IMR-90 (cell line): ENCODE measurements at regions not wholly inside any gene's neighbourhood (a gene's known extent, or its start where the extent isn't known, plus 50 kb on each side); places are given as distances from the start of the nearest gene placed in this dataset.

Source experiments
- ATAC-seq: fragments of 200-7000 bp; cut with Tn5 transposase; 2 replicates; pipeline ENCODE4 v1.9.1; 2020; ENCODE audit warnings: low read depth, mild to moderate bottlenecking, moderate library complexity
- BruUV-seq: library from RNA; stranded (reverse); fragments of 400-500 nt; replicated peaks from 2 replicates; lab custom pipeline; 2021; lab: Mats Ljungman, UMichigan
- CTCF ChIA-PET: fragments of 300-600 bp; formaldehyde crosslinking; extraction: SDS; loops from one replicate; lab custom pipeline; 2021; ENCODE audit warnings: antibody characterized with exemption; lab: Yijun Ruan, JAX
- POLR2A ChIA-PET: fragments of 300-600 bp; sonication (Branson Sonifier 250); formaldehyde crosslinking; loops from one replicate; lab custom pipeline; 2022; ENCODE audit warnings: antibody characterized with exemption; ENCODE audit not compliant: unreplicated experiment; lab: Charles Lee
- DNase-seq: peaks from one replicate; pipeline ENCODE4 v3.0.0; 2013
- H2AFZ ChIP-seq: replicated peaks from 2 replicates; pipeline ENCODE3; 2013; ENCODE audit warnings: low read length, mild to moderate bottlenecking; ENCODE audit not compliant: poor library complexity
- H2AK5ac ChIP-seq: 2 replicates; pipeline ENCODE4 v1.6.1; 2013; ENCODE audit warnings: low read depth, low read length, inconsistent platforms
- H2AK9ac ChIP-seq: replicated peaks from 2 replicates; pipeline ENCODE3; 2013; ENCODE audit warnings: mild to moderate bottlenecking, low read depth, low read length, moderate library complexity; ENCODE audit not compliant: poor library complexity
- H2BK120ac ChIP-seq: 2 replicates; pipeline ENCODE4 v1.6.1; 2013; ENCODE audit warnings: low read depth, low read length, inconsistent platforms
- H2BK15ac ChIP-seq: 3 replicates; pipeline ENCODE4 v1.6.1; 2013; ENCODE audit warnings: low read depth, low read length, inconsistent platforms
- H2BK20ac ChIP-seq: 2 replicates; pipeline ENCODE4 v1.6.1; 2013; ENCODE audit warnings: low read depth, mild to moderate bottlenecking, inconsistent platforms, low read length, moderate library complexity
- H2BK5ac ChIP-seq: 2 replicates; pipeline ENCODE4 v1.6.1; 2013; ENCODE audit warnings: mild to moderate bottlenecking, low read depth, low read length, inconsistent platforms; ENCODE audit not compliant: poor library complexity, severe bottlenecking
- H3K14ac ChIP-seq: replicated peaks from 2 replicates; pipeline ENCODE4 v1.6.1; 2013; ENCODE audit warnings: low read depth, low read length, inconsistent platforms
- H3K18ac ChIP-seq: 2 replicates; pipeline ENCODE4 v1.6.1; 2013; ENCODE audit warnings: low read depth, low read length, control low read depth
- H3K23ac ChIP-seq: 2 replicates; pipeline ENCODE4 v1.6.1; 2013; ENCODE audit warnings: low read depth, low read length, inconsistent platforms
- H3K27ac ChIP-seq: 2 replicates; pipeline ENCODE4 v1.5.1; 2013; ENCODE audit warnings: mild to moderate bottlenecking, control low read depth, low read length; ENCODE audit not compliant: insufficient read depth
- H3K27me3 ChIP-seq: 2 replicates; pipeline ENCODE4 v1.6.1; 2013; ENCODE audit warnings: low read length; ENCODE audit not compliant: control insufficient read depth, insufficient read depth
- H3K36me3 ChIP-seq: 2 replicates; pipeline ENCODE4 v1.6.1; 2013; ENCODE audit warnings: low read length, mixed read lengths; ENCODE audit not compliant: control insufficient read depth, insufficient read depth
- H3K4ac ChIP-seq: 2 replicates; pipeline ENCODE4 v1.6.1; 2013; ENCODE audit warnings: low read depth, low read length, inconsistent platforms
- H3K4me1 ChIP-seq: 2 replicates; pipeline ENCODE4 v1.6.1; 2013; ENCODE audit warnings: low read length, mixed read lengths; ENCODE audit not compliant: control insufficient read depth, insufficient read depth
- H3K4me2 ChIP-seq: 2 replicates; pipeline ENCODE4 v1.6.1; 2013; ENCODE audit warnings: low read depth, mild to moderate bottlenecking, control low read depth, low read length, moderate library complexity
- H3K4me3 ChIP-seq: 2 replicates; pipeline ENCODE4 v1.5.1; 2013; ENCODE audit warnings: low read depth, mild to moderate bottlenecking, control low read depth, low read length, moderate library complexity; ENCODE audit not compliant: insufficient read depth
- H3K56ac ChIP-seq: 2 replicates; pipeline ENCODE4 v1.6.1; 2013; ENCODE audit warnings: low read length, inconsistent platforms; ENCODE audit not compliant: insufficient read depth; ENCODE audit errors: extremely low read depth
- H3K79me1 ChIP-seq, 2 experiments: 2 replicates each; pipeline ENCODE4 v1.6.1; 2013; ENCODE audit warnings: low read length in 2 of 2, inconsistent platforms in 1 of 2, low read depth in 1 of 2
- H3K9ac ChIP-seq: 2 replicates; pipeline ENCODE4 v1.6.1; 2013; ENCODE audit warnings: low read depth, low read length, control low read depth
- H3K9me1 ChIP-seq: 2 replicates; pipeline ENCODE4 v1.6.1; 2013; ENCODE audit warnings: low read length, inconsistent platforms; ENCODE audit not compliant: insufficient read depth
- H3K9me3 ChIP-seq: 2 replicates; pipeline ENCODE4 v1.6.1; 2013; ENCODE audit warnings: low read length; ENCODE audit not compliant: control insufficient read depth, insufficient read depth
- H4K20me1 ChIP-seq: 2 replicates; pipeline ENCODE4 v1.6.1; 2013; ENCODE audit warnings: low read length, inconsistent platforms; ENCODE audit not compliant: insufficient read depth
- H4K5ac ChIP-seq: 2 replicates; pipeline ENCODE4 v1.6.1; 2013; ENCODE audit warnings: mild to moderate bottlenecking, low read depth, low read length, control low read depth
- H4K8ac ChIP-seq, 2 experiments: 2 replicates each; pipeline ENCODE4 v1.6.1; 2013; ENCODE audit warnings: low read depth in 2 of 2, low read length in 2 of 2, control low read depth in 1 of 2, inconsistent platforms in 1 of 2
- H4K91ac ChIP-seq: 2 replicates; pipeline ENCODE4 v1.6.1; 2013; ENCODE audit warnings: low read depth, low read length, inconsistent platforms; ENCODE audit not compliant: insufficient read depth
- BHLHE40 ChIP-seq: fragments of 150-350 bp; IDR thresholded peaks from 2 replicates; pipeline ENCODE4 v1.6.1; 2016; ENCODE audit warnings: mild to moderate bottlenecking, low read depth, low read length
- CEBPB ChIP-seq: IDR thresholded peaks from 2 replicates; pipeline ENCODE4 v1.6.1; 2012; ENCODE audit warnings: low read depth, low read length, improper control_type of control experiment
- CHD1 ChIP-seq: IDR thresholded peaks from 2 replicates; pipeline ENCODE4 v1.6.1; 2012; ENCODE audit warnings: low read depth, low read length, improper control_type of control experiment
- CTCF ChIP-seq: conservative IDR thresholded peaks from 2 replicates; pipeline ENCODE4 v1.5.1; 2012; ENCODE audit warnings: mild to moderate bottlenecking, low read depth, low read length, improper control_type of control experiment
- ELK1 ChIP-seq: fragments of 150-350 bp; IDR thresholded peaks from 2 replicates; pipeline ENCODE4 v1.6.1; 2016; ENCODE audit warnings: low read depth, mild to moderate bottlenecking, low read length, moderate library complexity, borderline replicate concordance
- FOS ChIP-seq: fragments of 150-350 bp; IDR thresholded peaks from 2 replicates; pipeline ENCODE4 v1.6.1; 2016; ENCODE audit warnings: low read depth, low read length
- MAFK ChIP-seq: IDR thresholded peaks from 2 replicates; pipeline ENCODE4 v1.6.1; 2012; ENCODE audit warnings: low read depth, low read length, improper control_type of control experiment
- MAZ ChIP-seq: IDR thresholded peaks from 2 replicates; pipeline ENCODE4 v1.6.1; 2012; ENCODE audit warnings: low read depth, mild to moderate bottlenecking, low read length, improper control_type of control experiment, moderate library complexity, borderline replicate concordance
- MXI1 ChIP-seq: IDR thresholded peaks from 2 replicates; pipeline ENCODE4 v1.6.1; 2012; ENCODE audit warnings: low read depth, mild to moderate bottlenecking, low read length, moderate library complexity, borderline replicate concordance
- NFE2L2 ChIP-seq: fragments of 150-350 bp; IDR thresholded peaks from 2 replicates; pipeline ENCODE4 v1.6.1; 2016; ENCODE audit warnings: low read depth, mild to moderate bottlenecking, low read length
- POLR2A ChIP-seq: IDR thresholded peaks from 2 replicates; pipeline ENCODE4 v1.6.1; 2012; ENCODE audit warnings: mild to moderate bottlenecking, low read depth, low read length
- RAD21 ChIP-seq: IDR thresholded peaks from 2 replicates; pipeline ENCODE4 v1.6.1; 2012; ENCODE audit warnings: low read length, improper control_type of control experiment
- RCOR1 ChIP-seq: IDR thresholded peaks from 2 replicates; pipeline ENCODE4 v1.6.1; 2012; ENCODE audit warnings: mild to moderate bottlenecking, low read length, improper control_type of control experiment; ENCODE audit not compliant: insufficient replicate concordance
- RFX5 ChIP-seq: IDR thresholded peaks from 2 replicates; pipeline ENCODE4 v1.8.0; 2012; ENCODE audit warnings: low read depth, mild to moderate bottlenecking, low read length, moderate library complexity
- SMC3 ChIP-seq: fragments of 150-350 bp; IDR thresholded peaks from 2 replicates; pipeline ENCODE4 v1.6.1; 2016; ENCODE audit warnings: low read depth, mild to moderate bottlenecking, antibody characterized with exemption, low read length, moderate library complexity
- USF2 ChIP-seq: fragments of 150-350 bp; IDR thresholded peaks from 2 replicates; pipeline ENCODE4 v1.6.1; 2017; ENCODE audit warnings: mild to moderate bottlenecking, antibody characterized with exemption, low read length, low read depth
- dilution Hi-C: fragments of 300-500 bp; cut with HindIII; formaldehyde crosslinking; loops from one replicate; pipeline ENCODE4 v1.14.3; 2018; ENCODE audit warnings: low sequenced_read_pairs; ENCODE audit not compliant: unreplicated experiment
- in situ Hi-C: fragments of 300-500 bp; cut with MboI; formaldehyde crosslinking; loops from 3 replicates; pipeline ENCODE4 v1.14.3; 2019; ENCODE audit warnings: low sequenced_read_pairs, inconsistent platforms, mixed read lengths
- intact Hi-C: fragments of 100-400 bp; cut with micrococcal nuclease; formaldehyde crosslinking; loops from 2 replicates; pipeline ENCODE4 v1.10.0; 2022

GRCh38 chr16:26269673-26270072 lies 577.9 kb downstream of the HS3ST4 start:
- H3K4ac ChIP-seq = no peak overlapping the region
- H3K23ac ChIP-seq = no peak overlapping the region
- CTCF ChIA-PET = no interaction called here
- TF ChIP-seq RCOR1 (no peak), MAZ (no peak), CTCF (no peak), MXI1 (no peak), MAFK (no peak), NFE2L2 (no peak), POLR2A (no peak), SMC3 (no peak), RFX5 (no peak), CHD1 (no peak), USF2 (no peak), RAD21 (no peak), FOS (no peak), BHLHE40 (no peak), CEBPB (no peak), ELK1 (no peak)
- intact Hi-C loops = no loop called here
- H4K91ac ChIP-seq = no peak overlapping the region
- H3K27ac ChIP-seq = no peak overlapping the region
- H3K27me3 ChIP-seq = no peaks in the 10 kb centered on the region
- no peak overlapping the region for H2AK9ac ChIP-seq
- BruUV-seq = no TSS peak
- no peak overlapping the region for H2AFZ ChIP-seq
- H4K8ac ChIP-seq = no peak overlapping the region
- H2AK5ac ChIP-seq = no peak overlapping the region
- no peaks in the 10 kb centered on the region for H3K4me1 ChIP-seq
- no peak overlapping the region for H4K5ac ChIP-seq
- H3K36me3 ChIP-seq = no peaks in the 10 kb centered on the region
- dilution Hi-C loops = no loop called here
- no peak overlapping the region for H2BK120ac ChIP-seq
- H3K14ac ChIP-seq = no peak overlapping the region
- no peak overlapping the region for H2BK5ac ChIP-seq
- H4K20me1 ChIP-seq = no peaks in the 10 kb centered on the region
- no peaks in the 10 kb centered on the region for H3K9me1 ChIP-seq
- no peak overlapping the region for H3K9ac ChIP-seq
- in situ Hi-C loops = no loop called here
- H3K79me1 ChIP-seq = no peaks in the 10 kb centered on the region
- H3K18ac ChIP-seq = no peak overlapping the region
- DNase-seq = no peak
- peaks cover 2% of the 10 kb centered on the region for H3K9me3 ChIP-seq
- H3K4me2 ChIP-seq = no peak overlapping the region
- no peak overlapping the region for H3K56ac ChIP-seq
- POLR2A ChIA-PET = no interaction called here
- H2BK20ac ChIP-seq = no peak overlapping the region
- ATAC-seq = no peak
- no peak overlapping the region for H2BK15ac ChIP-seq
- no peak overlapping the region for H3K4me3 ChIP-seq
